GM19025 (cell line): ENCODE measurements at regions not wholly inside any gene's neighbourhood (a gene's known extent, or its start where the extent isn't known, plus 50 kb on each side); places are given as distances from the start of the nearest gene placed in this dataset.
"Not testable (repeated sequence)": the region's sequence is repeated elsewhere in the genome, so short reads cannot be mapped to it uniquely, and the experiment has no call there.

Experiments
- ATAC-seq: cut with Tn5 transposase; IDR thresholded peaks from one replicate; pipeline ENCODE4 v1.9.1; 2021; ENCODE audit warnings: mild to moderate bottlenecking, low read depth, moderate library complexity; ENCODE audit not compliant: unreplicated experiment

DNA sequence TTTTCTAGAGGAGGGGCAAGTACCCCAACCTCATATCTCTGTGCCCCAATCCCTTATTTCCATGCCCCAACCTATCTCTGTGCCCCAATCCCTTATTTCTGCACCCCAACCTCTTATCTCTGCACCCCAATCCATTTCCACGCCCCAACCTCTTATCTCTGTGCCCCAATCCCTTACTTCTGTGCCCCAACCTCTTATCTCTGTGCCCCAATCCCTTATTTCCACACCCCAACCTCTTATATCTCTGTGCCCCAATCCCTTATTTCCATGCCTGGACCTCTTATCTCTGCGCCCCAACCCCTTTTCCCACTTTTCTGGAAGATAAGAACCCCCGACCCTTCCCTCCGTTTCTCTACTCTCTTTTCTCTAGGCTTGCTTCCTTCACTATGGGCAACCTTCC, 199.0 kb downstream of the JRKL start:
- ATAC-seq, result not testable (repeated sequence)

- ATAC-seq, result no peak
These were observed 205.2 kb downstream of the JRKL start for GRCh38 chr11:96595011-96595410.

- ATAC-seq, result no peak
These were observed 218.2 kb downstream of the JRKL start for GRCh38 chr11:96607864-96608558.

GRCh38 chr11:96614101-96614500, 224.3 kb downstream of the JRKL start:
- no peak for ATAC-seq

DNA sequence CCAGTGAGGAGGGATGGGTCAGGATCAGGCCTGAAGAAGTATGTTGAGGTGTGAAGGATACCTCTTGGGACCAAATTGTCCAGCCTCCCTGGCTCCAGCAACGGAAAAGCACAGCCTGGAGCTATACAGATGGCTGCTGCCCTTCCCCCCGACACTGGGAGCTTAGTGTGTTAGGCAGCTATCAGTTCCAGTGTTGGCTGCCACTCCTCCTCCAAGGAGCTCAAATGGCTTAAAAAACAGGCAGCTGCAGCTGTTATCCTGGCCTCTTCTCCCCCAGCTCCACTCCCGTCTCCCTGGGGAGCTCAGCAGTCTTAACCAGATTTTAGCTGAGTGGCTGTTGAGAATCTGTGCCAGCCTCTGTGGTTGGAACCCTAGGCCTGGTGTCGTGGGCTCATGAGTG, 225.0 kb downstream of the JRKL start:
- ATAC-seq, result no peak

DNA sequence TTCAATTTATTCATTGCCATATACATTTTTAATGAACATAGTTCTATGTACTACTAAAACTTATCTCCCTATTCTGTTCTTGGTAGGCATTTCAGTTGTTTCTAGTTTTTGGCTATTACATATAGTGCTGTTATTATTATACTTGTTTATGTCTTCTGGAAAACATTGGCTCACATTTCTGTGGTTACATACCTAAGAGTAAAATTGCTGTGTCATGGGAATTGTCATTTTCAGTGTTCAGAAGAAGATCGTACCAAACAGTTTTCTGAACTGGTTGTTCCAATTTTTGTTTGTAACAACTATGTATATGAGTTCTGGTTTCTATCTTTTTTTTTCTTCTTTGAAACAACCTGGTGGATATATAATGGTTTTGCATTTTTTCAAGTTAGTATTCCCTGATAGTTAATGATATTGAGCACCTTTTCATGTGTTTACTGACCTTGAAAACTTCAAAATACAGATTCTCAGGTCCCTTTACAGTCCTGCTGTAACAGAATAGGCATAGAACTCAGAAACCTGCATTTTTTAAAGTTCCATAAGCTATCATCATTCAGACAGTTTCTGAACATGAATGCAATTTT, 230.7 kb downstream of the JRKL start:
- ATAC-seq, result no peak

DNA sequence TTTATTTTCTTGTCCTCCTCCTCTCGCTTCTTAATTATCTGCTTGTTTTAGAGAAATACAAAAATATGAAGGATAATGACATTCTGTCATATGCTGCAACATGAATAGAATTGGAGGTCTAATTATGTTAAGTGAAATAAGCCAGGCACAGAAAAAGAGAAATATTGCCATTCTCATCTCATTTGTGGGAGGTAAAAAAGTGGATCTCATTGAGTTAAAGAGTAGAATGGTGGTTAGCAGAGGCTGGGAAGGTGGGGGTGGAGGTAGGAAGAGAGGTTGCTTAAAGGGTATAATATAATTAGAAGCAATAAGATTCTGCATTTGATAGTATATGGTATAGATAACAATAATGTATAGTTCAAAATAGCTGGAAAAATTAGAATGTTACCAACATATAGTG, 231.3 kb downstream of the JRKL start:
- ATAC-seq, result no peak

- ATAC-seq, result no peak
These were observed 232.3 kb downstream of the JRKL start for GRCh38 chr11:96622026-96622634.

GRCh38 chr11:96624126-96624525, 234.3 kb downstream of the JRKL start:
- ATAC-seq, result no peak

GRCh38 chr11:96627376-96627775, 237.6 kb downstream of the JRKL start:
- no peak for ATAC-seq

DNA sequence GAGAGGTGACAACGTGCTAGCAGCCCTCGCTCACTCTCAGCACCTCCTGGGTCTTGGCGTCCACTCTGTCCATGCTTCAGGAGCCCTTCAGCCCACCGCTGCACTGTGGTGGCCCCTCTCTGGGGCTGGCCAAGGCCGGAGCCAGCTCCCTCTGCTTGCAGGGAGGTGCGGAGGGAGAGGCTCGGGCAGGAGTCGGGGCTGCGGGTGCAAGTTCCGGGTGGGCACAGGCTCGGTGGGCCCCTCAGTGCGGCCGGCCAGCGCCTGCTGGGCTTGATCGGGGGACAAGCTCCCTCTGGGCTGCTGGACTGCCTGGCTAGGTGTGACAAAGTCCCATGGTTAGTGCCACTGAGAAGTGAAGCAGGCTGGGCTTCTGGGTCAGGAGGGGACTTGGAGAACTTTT, 245.8 kb downstream of the JRKL start:
- ATAC-seq, result no peak

DNA sequence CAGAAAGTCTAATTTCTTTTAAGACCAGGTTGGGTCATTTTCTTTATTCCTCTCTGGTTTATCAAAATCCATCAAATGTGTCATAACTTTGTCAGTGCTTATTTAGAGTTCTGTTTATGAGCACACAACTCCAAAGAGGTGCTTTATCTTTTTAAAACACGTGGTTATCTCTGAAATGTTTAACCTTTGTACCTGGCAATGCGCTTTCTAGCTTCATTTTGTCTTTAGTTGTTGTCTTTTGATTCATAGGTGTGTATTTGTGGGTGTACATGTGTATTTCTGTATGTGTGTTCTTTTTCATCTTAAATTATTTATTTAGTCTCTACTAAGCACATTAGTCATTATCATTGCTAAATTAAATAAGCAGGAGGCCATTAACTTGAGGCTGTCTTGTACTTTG, 251.4 kb downstream of the JRKL start:
- ATAC-seq, result no peak

DNA sequence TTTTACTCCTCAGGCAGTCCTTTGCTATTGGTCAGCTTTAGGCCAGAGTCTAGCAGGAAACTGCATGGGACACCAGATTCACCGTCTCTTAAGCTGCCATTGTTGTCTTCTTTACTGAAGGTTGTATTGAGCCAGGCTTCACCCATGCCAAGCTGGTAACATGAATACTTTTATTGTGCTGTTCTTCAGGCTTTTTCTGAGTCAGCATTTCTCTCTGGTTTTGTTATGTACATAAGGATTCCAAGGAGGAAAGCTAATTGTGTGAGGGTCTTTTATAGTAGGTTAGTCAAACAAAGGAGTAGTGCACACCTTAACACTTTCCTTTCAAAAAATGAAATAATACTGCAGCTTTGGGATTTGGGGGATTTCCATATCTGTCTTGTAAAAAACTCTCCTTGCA, 252.8 kb downstream of the JRKL start:
- ATAC-seq, result no peak

GRCh38 chr11:96643173-96643572, 253.4 kb downstream of the JRKL start:
- ATAC-seq, result no peak

DNA sequence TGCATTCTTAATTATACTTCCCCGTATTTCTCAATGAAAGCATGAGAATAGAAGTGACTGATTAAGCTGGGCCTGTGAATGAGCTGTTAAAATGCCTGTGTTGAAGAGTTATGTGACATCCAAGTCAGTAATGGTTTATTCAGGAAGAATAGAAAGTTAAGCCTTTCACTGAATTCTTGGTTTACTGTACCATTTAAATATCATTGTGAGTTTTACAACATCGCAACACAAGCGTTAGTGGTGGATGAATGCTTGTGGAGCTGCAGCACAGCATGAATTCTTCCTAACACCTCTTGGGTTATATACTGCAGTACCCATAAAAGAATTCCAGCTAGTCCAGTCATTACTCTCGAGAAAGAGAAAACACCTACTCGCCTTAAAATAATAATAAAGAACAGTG, 257.8 kb downstream of the JRKL start:
- no peak for ATAC-seq

GRCh38 chr11:96648991-96649390, 259.2 kb downstream of the JRKL start:
- no peak for ATAC-seq

- ATAC-seq, result no peak
These were observed 262.7 kb downstream of the JRKL start for GRCh38 chr11:96652516-96652915.

GRCh38 chr11:96655474-96655873, 265.7 kb downstream of the JRKL start:
- no peak for ATAC-seq

GRCh38 chr11:96658436-96658835, 268.6 kb downstream of the JRKL start:
- ATAC-seq, result no peak

GRCh38 chr11:96664110-96664509, 274.3 kb downstream of the JRKL start:
- ATAC-seq, result no peak

- no peak for ATAC-seq
These were observed 290.6 kb downstream of the JRKL start for GRCh38 chr11:96680211-96681018.
